ENCODE measurements at regions not wholly inside any gene's neighbourhood (a gene's known extent, or its start where the extent isn't known, plus 50 kb on each side); places are given as distances from the start of the nearest gene placed in this dataset.

GRCh38 chr3:159513444-159513843 is 475.2 kb upstream of the IL12A start (continued):
- no peak for TF ChIP-seq THAP12 (CRISPR knock-in tag; IDR thresholded peaks at IDR 0.05)

DNA sequence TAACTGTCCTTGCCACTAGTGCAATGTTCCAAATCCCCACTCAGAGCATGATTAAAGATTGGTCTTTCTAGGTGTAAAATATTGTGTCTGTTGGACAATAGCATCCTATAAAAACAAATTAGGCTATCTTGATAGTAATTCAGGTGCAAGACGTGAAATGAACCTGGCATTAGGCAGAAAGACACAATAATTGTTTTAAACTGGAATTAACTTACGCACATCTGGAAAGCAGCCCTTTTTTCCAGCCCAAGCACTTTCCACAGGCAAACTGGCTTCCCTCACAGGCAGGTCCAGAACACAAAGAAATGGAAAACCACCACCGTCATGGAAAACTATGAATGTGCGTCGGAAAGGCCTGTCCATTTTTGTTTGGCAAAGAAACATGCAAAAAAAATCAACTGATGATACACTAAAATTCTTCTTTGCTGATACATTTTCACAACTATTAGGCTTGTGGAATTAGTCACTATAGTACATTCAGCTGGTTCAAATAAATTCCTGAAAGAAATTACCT is 474.7 kb upstream of the IL12A start:
- no peaks in the 10 kb centered on the region for H3K79me2 ChIP-seq (ENCODE audit: control insufficient read depth, insufficient read depth, low read length)
- no TSS peak for BruUV-seq (replicated peaks)
- no peaks in the 10 kb centered on the region for H3K36me3 ChIP-seq (ENCODE audit: control insufficient read depth, insufficient read depth, low read length)
- ATAC-seq, result no peak
- no peaks in the 10 kb centered on the region for H3K9me3 ChIP-seq (replicated peaks; ENCODE audit: control insufficient read depth, insufficient read depth, low read depth, low read length)
- CTCF ChIA-PET (ENCODE audit: low intra/inter-chr PET ratio), result no interaction called here
- H3K4me1 ChIP-seq (replicated peaks in 1 of 2; ENCODE audit: control insufficient read depth in 2 of 2, insufficient read depth in 2 of 2, low read length in 2 of 2), result no peaks in the 10 kb centered on the region
- intact Hi-C loops (cut with micrococcal nuclease) (no loop called here), in situ Hi-C loops (cut with MboI) (no loop called here)
- H3K4me3 ChIP-seq, result no peak overlapping the region
- no peaks in the 10 kb centered on the region for H3K27me3 ChIP-seq (ENCODE audit: control insufficient read depth in 2 of 2, insufficient read depth in 2 of 2, low read length in 2 of 2)
- POLR2A ChIA-PET, result no interaction called here
- no peaks in the 10 kb centered on the region for H3K9me1 ChIP-seq (ENCODE audit: control insufficient read depth, insufficient read depth, low read length)
- FAIRE-seq, result no peak
- no peak overlapping the region for H3K27ac ChIP-seq (ENCODE audit: extremely low read depth, low read depth, low read length)
- H2AFZ ChIP-seq (ENCODE audit: low read depth, low read length), result no peak overlapping the region
- no peak for DNase-seq (ENCODE audit: extremely low read depth in 1 of 4, low spot score in 3 of 4)
- no peak overlapping the region for H3K4me2 ChIP-seq (ENCODE audit: insufficient read depth, low read length)
- no peak overlapping the region for H3K9ac ChIP-seq (ENCODE audit: insufficient read depth in 1 of 2, low read depth in 2 of 2, low read length in 2 of 2)
- H4K20me1 ChIP-seq (replicated peaks; ENCODE audit: control insufficient read depth, insufficient read depth, low read length), result no peaks in the 10 kb centered on the region
- TF ChIP-seq, protein P1, sequence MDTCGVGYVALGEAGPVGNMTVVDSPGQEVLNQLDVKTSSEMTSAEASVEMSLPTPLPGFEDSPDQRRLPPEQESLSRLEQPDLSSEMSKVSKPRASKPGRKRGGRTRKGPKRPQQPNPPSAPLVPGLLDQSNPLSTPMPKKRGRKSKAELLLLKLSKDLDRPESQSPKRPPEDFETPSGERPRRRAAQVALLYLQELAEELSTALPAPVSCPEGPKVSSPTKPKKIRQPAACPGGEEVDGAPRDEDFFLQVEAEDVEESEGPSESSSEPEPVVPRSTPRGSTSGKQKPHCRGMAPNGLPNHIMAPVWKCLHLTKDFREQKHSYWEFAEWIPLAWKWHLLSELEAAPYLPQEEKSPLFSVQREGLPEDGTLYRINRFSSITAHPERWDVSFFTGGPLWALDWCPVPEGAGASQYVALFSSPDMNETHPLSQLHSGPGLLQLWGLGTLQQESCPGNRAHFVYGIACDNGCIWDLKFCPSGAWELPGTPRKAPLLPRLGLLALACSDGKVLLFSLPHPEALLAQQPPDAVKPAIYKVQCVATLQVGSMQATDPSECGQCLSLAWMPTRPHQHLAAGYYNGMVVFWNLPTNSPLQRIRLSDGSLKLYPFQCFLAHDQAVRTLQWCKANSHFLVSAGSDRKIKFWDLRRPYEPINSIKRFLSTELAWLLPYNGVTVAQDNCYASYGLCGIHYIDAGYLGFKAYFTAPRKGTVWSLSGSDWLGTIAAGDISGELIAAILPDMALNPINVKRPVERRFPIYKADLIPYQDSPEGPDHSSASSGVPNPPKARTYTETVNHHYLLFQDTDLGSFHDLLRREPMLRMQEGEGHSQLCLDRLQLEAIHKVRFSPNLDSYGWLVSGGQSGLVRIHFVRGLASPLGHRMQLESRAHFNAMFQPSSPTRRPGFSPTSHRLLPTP (IDR thresholded peaks at IDR 0.05; ENCODE audit: borderline replicate concordance, extremely low read depth, insufficient read length), result no peak
- TF ChIP-seq FOXJ3 (CRISPR knock-in tag; IDR thresholded peaks at IDR 0.05), result no peak
- TF ChIP-seq HEY1 (CRISPR knock-in tag; IDR thresholded peaks at IDR 0.05; ENCODE audit: borderline replicate concordance), result no peak
- no peak for TF ChIP-seq MCM2 (IDR thresholded peaks at IDR 0.05; ENCODE audit: low read depth)
- no peak for TF ChIP-seq ZNF584 (CRISPR knock-in tag; IDR thresholded peaks at IDR 0.05; ENCODE audit: low read depth)
- TF ChIP-seq, protein P2, sequence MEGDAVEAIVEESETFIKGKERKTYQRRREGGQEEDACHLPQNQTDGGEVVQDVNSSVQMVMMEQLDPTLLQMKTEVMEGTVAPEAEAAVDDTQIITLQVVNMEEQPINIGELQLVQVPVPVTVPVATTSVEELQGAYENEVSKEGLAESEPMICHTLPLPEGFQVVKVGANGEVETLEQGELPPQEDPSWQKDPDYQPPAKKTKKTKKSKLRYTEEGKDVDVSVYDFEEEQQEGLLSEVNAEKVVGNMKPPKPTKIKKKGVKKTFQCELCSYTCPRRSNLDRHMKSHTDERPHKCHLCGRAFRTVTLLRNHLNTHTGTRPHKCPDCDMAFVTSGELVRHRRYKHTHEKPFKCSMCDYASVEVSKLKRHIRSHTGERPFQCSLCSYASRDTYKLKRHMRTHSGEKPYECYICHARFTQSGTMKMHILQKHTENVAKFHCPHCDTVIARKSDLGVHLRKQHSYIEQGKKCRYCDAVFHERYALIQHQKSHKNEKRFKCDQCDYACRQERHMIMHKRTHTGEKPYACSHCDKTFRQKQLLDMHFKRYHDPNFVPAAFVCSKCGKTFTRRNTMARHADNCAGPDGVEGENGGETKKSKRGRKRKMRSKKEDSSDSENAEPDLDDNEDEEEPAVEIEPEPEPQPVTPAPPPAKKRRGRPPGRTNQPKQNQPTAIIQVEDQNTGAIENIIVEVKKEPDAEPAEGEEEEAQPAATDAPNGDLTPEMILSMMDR (IDR thresholded peaks at IDR 0.05 in 2 of 3, conservative IDR thresholded peaks at IDR 0.05 in 1 of 3; ENCODE audit: insufficient read depth in 2 of 3, low read depth in 1 of 3, low read length in 3 of 3), result no peak
- TF ChIP-seq TOE1 (IDR thresholded peaks at IDR 0.05; ENCODE audit: borderline replicate concordance), result no peak
- TF ChIP-seq TOE1 (CRISPR knock-in tag; IDR thresholded peaks at IDR 0.05; ENCODE audit: borderline replicate concordance, low read depth), result no peak
- WGBS (ENCODE audit: insufficient coverage, low coverage, missing lambda C conversion rate), result 0% methylated on average over 5 of the region's 5 CpGs
